NCI-H82 (cell line): ENCODE measurements at regions not wholly inside any gene's neighbourhood (a gene's known extent, or its start where the extent isn't known, plus 50 kb on each side); places are given as distances from the start of the nearest gene placed in this dataset.

Experiments used
- DNase-seq: peaks from one replicate; lab custom pipeline; 2025; lab: John Stamatoyannopoulos, UW

- peak; percentile 54 for DNase-seq
These were observed 166.7 kb downstream of the ICE1 start for GRCh38 chr5:5588887-5589826.

DNA sequence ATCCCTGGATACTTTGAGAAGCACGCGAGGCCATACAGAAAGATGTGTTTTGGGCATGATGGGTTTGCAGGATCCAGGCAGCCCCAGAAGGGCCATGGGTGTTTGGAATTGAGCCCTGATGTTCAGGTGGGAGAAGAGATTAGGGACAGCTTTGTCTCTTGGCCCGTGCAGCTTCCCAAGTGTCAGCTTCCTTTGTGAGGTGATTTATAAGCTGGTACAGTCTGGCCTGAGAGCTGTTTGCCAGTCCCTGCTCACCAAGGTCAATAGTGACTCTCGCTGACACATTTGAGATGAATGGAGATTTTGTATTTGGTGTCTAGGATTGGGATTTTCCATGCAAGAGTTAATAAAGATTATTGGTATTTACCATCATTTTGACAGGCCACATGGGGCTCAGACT, 165.9 kb downstream of the ICE1 start:
- peak; percentile 45 for DNase-seq

DNA sequence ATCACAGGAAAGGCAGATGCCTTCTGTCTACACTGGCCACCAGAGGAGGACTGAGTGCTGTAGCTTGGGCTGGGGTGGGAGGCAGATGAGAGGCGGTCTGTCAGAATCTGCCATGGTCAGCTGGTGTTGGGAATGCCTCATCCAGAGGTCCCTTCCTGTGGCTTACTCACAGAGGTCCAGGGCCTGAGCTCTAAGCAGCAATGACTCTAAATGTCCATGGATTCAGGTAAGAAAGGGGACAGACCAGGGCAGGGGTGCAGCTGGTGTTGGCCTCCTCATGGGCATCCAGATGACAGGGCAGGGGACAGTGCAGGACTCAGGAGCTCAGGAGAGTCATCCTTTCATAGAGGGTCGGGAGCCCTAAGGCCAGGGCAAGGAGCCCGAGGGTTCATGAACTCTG, 165.0 kb downstream of the ICE1 start:
- no peak for DNase-seq

GRCh38 chr5:5586721-5587120, 164.2 kb downstream of the ICE1 start:
- DNase-seq, result peak; percentile 81

DNA sequence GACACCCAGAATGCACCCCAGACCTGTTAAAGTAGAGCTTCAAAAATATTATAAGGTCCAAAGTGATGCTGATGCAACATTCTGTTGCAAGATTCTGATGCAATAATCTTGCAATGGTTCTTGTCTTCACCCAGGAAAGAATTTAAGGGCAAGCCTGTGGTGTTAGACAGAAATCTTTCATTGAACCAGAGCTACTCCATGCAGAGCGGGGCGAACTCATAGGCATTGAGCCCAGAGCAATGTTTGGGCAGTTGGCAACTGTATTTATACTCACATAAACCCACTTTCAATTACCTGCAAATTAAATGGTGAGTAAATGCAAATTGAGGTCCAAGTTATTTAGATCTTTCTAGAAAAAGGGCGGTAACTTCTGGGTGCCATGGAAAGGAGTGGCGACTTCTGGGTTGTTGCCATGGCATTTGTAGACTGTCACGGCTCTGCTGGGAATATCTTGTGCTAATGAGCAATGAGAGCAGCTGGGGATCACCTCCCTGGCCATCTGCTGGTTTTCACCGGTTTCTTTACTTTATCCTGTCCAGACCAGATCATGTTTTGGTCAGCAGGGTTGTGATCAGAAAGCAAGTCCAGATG, 163.4 kb downstream of the ICE1 start:
- DNase-seq, result peak; percentile 86

GRCh38 chr5:5584751-5585150, 162.3 kb downstream of the ICE1 start:
- DNase-seq, result no peak

DNA sequence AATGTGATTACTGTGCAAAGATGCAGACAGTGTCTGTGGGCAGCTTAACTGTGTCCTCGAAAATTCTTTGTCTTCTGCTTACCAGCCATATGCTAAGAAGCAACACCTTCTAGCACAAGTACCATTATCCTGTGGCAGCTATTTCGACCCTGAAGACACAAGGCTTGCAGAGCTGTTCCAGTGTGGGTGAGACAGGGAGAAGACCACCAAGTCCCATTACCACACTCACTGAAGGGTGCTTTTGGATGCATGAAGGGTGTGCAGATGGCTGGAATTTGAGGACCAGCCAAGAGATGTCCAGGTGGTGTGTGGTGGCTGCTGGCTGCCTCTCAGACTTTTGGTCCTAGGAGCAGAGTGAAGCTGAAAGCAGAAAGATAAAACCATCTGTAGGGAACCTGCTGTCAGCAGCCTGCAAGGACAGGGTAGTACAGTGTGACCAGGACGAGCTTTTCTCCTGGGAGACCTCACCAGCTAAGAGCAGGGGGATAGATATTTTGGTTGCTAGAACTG, 161.8 kb downstream of the ICE1 start:
- DNase-seq, result peak; percentile 78

GRCh38 chr5:5583832-5584231, 161.4 kb downstream of the ICE1 start:
- DNase-seq, result no peak

DNA sequence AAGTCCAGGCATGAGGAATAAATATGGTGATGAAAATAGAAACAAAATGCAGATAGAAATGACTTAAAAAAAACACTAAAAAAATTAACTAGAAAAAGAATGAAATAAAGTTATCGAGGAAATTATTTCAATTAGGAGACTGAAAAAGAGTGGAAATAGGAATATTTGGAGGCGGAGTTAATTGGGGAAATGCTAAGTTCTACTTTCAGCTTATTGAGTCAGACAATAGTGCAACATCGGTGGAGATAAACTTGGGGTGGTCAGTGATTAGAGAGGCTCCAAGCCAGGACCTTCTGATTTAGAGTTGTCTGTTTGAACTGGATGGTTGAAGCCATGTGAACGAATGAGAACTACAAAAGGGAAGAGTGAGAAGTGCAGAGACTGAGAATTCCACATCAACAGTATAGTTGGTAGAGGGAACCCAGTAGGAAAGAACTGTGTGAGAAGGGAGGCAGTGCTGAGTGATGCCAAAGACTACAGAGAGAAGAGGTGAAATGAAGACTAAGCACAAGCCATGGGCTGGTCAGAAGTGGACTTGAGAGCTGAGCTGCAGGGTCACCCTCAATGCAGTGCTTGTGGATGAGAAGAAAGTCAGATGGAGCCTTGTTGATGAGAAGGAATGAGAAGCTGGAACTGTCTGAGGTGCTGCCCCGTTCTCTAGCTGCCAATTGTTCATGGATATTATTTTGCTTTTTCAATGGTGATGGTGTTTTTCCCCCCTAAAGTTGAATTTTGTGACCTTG, 160.7 kb downstream of the ICE1 start:
- no peak for DNase-seq

- no peak for DNase-seq
These were observed 158.6 kb downstream of the ICE1 start for GRCh38 chr5:5581080-5581479.

- no peak for DNase-seq
These were observed 154.3 kb downstream of the ICE1 start for GRCh38 chr5:5576744-5577143.

DNA sequence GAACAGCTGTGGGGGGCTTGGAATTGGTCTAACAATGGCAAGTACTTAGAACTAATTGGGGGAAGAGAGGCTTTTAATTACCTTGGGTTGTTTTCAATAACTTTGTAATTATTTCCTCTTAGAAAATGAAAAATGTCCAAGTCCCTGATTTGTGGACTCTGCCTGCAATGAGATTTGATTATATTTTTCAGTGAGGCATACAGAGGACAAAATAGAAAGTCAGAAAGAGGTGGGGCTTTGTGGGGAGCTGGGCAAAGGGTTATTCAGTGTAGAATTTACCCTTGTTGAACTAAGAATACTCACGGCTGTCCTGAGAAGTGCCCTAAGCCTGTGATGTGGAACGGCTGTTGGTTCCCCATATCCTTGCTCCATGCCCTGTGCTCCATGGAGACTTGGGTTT, 153.0 kb downstream of the ICE1 start:
- no peak for DNase-seq

- DNase-seq, result no peak
These were observed 151.4 kb downstream of the ICE1 start for GRCh38 chr5:5573798-5574380.

- no peak for DNase-seq
These were observed 150.7 kb downstream of the ICE1 start for GRCh38 chr5:5572976-5573797.

DNA sequence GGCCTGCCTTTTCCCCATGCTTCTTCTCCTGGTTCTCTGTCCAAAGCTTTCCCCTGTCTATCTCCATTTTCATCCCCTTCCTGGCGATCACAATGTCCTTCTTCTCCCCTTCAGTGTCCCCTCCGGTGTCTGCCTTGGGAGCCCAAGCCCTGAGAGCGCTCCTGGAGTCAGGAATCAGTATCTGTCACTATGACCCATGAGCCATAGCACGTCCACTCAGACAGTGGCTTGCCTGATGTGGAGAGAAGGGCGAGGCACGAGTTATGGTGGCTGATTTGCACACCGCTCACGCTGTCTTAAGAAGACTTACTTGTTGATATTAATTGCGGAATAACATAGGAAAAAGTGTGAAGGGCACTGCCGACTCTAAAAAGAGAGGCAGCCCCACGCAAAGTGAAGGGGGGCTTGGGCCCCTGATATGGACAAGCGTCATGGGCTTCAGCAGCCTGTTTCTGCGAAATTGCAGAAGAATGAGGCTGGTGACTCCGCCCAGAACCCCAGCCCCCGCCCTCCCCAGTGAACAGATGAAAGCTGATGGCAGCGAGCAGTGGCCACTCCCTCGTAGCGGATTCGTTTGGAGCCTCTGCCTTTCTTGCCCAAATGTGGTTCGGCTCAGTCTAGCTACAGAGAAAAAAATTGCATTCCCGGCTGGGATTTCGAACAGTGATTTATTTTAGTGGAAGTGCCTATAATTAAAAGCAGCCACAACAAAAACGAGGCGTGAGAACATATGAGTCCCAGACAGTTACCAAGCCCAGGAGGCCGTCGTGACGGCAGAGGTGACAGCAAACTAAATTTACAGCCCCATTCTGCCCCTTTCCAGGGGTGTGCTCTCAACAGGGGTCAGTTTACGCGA, 149.8 kb downstream of the ICE1 start:
- DNase-seq, result no peak

GRCh38 chr5:5570646-5571045, 148.2 kb downstream of the ICE1 start:
- DNase-seq, result no peak

DNA sequence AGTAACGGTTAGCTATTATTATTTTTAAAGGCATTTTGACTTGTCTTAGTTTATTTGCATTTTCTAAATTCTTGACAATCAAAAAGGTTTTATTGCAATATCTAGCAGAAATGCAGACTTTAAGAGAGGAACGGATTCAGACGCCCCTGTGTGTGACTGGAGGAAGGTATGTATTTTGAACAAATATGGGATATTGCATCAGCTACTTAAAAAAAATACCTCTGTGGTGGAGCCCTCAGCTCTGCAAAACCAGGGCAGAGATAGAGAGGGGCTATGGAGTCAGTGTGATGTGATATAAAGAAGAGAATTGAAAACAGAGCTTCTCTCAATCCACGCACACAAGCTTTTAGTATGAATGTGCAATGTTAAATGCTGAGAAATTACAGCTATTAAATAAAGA, 142.4 kb downstream of the ICE1 start:
- no peak for DNase-seq

- no peak for DNase-seq
These were observed 137.5 kb downstream of the ICE1 start for GRCh38 chr5:5560016-5560415.

GRCh38 chr5:5558638-5559527, 136.4 kb downstream of the ICE1 start:
- peak; percentile 65 for DNase-seq
